Left ventricle myocardium inferior (tissue), 1 donor: ENCODE measurements at regions not wholly inside any gene's neighbourhood (a gene's known extent, or its start where the extent isn't known, plus 50 kb on each side); places are given as distances from the start of the nearest gene placed in this dataset.

Experiments
- DNase-seq: peaks from one replicate; pipeline ENCODE4 v3.0.0-alpha.2; 2020
- H3K27ac ChIP-seq: fragments of 200-600 bp; replicated peaks from 2 replicates; pipeline ENCODE4 v1.8.0; 2021
- H3K27me3 ChIP-seq: fragments of 200-600 bp; 2 replicates; pipeline ENCODE4 v1.8.0; 2021; ENCODE audit warnings: low read depth
- H3K36me3 ChIP-seq: fragments of 200-600 bp; 2 replicates; pipeline ENCODE4 v1.8.0; 2021
- H3K4me1 ChIP-seq: fragments of 200-600 bp; 2 replicates; pipeline ENCODE4 v1.8.0; 2021
- H3K4me3 ChIP-seq: fragments of 200-600 bp; 2 replicates; pipeline ENCODE4 v1.8.0; 2021; ENCODE audit warnings: mild to moderate bottlenecking, moderate library complexity
- H3K9me3 ChIP-seq: fragments of 200-600 bp; replicated peaks from 2 replicates; pipeline ENCODE4 v1.8.0; 2021
- CTCF ChIP-seq: fragments of 200-600 bp; IDR thresholded peaks from 2 replicates; pipeline ENCODE4 v1.8.0; 2021; ENCODE audit warnings: antibody characterized with exemption, mild to moderate bottlenecking, borderline replicate concordance
- intact Hi-C: fragments of 100-400 bp; cut with micrococcal nuclease; formaldehyde crosslinking; loops from one replicate; pipeline ENCODE4 v1.11.0; 2022
- donor health status: DM: no; HTN: yes; CAD: no; lungs with severe emphysema.

- Histone ChIP-seq H3K27ac (no peak overlapping the region), H3K4me1 (no peaks in the 10 kb centered on the region), H3K9me3 (peaks cover 28% of the 10 kb centered on the region), H3K36me3 (no peaks in the 10 kb centered on the region), H3K27me3 (no peaks in the 10 kb centered on the region), H3K4me3 (no peak overlapping the region)
- DNase-seq: no peak
- intact Hi-C loops: no loop called here
- no peak for TF ChIP-seq CTCF
These were observed 740.6 kb downstream of the RWDD3 start for GRCh38 chr1:95974586-95974985.

- intact Hi-C loops: no loop called here
- no peak for TF ChIP-seq CTCF
- DNase-seq: no peak
- no peaks in the 10 kb centered on the region for H3K36me3 ChIP-seq
- no peaks in the 10 kb centered on the region for H3K27me3 ChIP-seq
- no peak overlapping the region for H3K27ac ChIP-seq
- no peaks in the 10 kb centered on the region for H3K4me1 ChIP-seq
- H3K9me3 ChIP-seq: no peaks in the 10 kb centered on the region
- H3K4me3 ChIP-seq: no peak overlapping the region
These were observed 738.9 kb upstream of the PTBP2 start for GRCh38 chr1:95982711-95983110.

GRCh38 chr1:95983831-95984230 is 737.8 kb upstream of the PTBP2 start:
- intact Hi-C loops: no loop called here

GRCh38 chr1:95984798-95985374 is 736.7 kb upstream of the PTBP2 start:
- DNase-seq: no peak
- Histone ChIP-seq H3K9me3 (no peaks in the 10 kb centered on the region), H3K27me3 (no peaks in the 10 kb centered on the region), H3K27ac (no peak overlapping the region), H3K4me1 (no peaks in the 10 kb centered on the region), H3K4me3 (no peak overlapping the region), H3K36me3 (no peaks in the 10 kb centered on the region)
- TF ChIP-seq CTCF: no peak
- intact Hi-C loops: no loop called here

More at GRCh38 chr1:95983831-95984230, 737.8 kb upstream of the PTBP2 start:
- no peak for DNase-seq
- Histone ChIP-seq H3K27me3 (no peaks in the 10 kb centered on the region), H3K27ac (no peak overlapping the region), H3K4me3 (no peak overlapping the region), H3K9me3 (no peaks in the 10 kb centered on the region), H3K36me3 (no peaks in the 10 kb centered on the region), H3K4me1 (no peaks in the 10 kb centered on the region)
- TF ChIP-seq CTCF: no peak

GRCh38 chr1:95990033-95990432 is 731.6 kb upstream of the PTBP2 start:
- Histone ChIP-seq H3K36me3 (no peaks in the 10 kb centered on the region), H3K27ac (no peak overlapping the region), H3K4me3 (no peak overlapping the region), H3K4me1 (no peaks in the 10 kb centered on the region), H3K27me3 (no peaks in the 10 kb centered on the region), H3K9me3 (peaks cover 3% of the 10 kb centered on the region)
- no peak for TF ChIP-seq CTCF
- no peak for DNase-seq
- intact Hi-C loops: no loop called here
